ENCODE measurements at regions not wholly inside any gene's neighbourhood (a gene's known extent, or its start where the extent isn't known, plus 50 kb on each side); places are given as distances from the start of the nearest gene placed in this dataset.
"Not testable (repeated sequence)": the region's sequence is repeated elsewhere in the genome, so short reads cannot be mapped to it uniquely, and the experiment has no call there.

DNA sequence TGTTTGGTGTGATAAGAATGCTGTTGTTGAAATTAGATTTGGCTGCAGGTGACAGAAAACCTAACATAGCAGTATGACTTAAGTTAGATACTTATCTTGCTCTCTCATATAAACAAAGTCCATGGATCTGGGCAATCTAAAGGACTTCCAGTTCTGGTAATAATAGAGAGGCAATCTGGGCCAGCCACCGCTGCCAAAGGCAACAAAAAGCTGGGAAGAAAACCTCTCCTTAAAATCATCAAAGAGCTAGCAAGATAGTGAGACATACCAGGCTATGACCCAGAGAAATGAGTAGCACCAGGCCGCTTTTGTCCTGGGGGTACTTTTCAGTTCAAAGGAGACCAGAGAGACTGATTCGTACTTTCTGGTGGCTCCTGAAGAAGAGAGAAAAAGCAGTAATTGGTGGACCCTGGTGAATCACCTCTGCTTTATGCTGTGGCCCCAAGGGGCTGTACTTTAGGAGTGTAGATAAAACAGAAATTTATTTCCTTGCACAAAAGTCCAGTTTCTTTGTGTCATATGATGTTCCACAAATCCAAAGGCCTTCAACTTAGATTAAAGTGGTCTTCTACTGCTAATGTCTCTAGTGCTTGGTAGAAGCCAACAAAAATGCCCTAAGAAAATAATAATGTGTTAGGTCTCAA lies 125.4 kb downstream of the TBX19 start:
- Mint-ChIP-seq H3K4me3 (no peak overlapping the region), H3K4me1 (no peaks in the 10 kb centered on the region), H3K36me3 (ENCODE audit: low read depth) (no peaks in the 10 kb centered on the region), H3K9me3 (peaks cover 2% of the 10 kb centered on the region), H3K27ac (no peak overlapping the region), H3K27me3 (ENCODE audit: low read depth) (peaks cover 4% of the 10 kb centered on the region)
- TF ChIP-seq, protein P1, sequence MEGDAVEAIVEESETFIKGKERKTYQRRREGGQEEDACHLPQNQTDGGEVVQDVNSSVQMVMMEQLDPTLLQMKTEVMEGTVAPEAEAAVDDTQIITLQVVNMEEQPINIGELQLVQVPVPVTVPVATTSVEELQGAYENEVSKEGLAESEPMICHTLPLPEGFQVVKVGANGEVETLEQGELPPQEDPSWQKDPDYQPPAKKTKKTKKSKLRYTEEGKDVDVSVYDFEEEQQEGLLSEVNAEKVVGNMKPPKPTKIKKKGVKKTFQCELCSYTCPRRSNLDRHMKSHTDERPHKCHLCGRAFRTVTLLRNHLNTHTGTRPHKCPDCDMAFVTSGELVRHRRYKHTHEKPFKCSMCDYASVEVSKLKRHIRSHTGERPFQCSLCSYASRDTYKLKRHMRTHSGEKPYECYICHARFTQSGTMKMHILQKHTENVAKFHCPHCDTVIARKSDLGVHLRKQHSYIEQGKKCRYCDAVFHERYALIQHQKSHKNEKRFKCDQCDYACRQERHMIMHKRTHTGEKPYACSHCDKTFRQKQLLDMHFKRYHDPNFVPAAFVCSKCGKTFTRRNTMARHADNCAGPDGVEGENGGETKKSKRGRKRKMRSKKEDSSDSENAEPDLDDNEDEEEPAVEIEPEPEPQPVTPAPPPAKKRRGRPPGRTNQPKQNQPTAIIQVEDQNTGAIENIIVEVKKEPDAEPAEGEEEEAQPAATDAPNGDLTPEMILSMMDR (IDR thresholded peaks at IDR 0.05; ENCODE audit: unreplicated experiment in 3 of 3) = no peak

DNA sequence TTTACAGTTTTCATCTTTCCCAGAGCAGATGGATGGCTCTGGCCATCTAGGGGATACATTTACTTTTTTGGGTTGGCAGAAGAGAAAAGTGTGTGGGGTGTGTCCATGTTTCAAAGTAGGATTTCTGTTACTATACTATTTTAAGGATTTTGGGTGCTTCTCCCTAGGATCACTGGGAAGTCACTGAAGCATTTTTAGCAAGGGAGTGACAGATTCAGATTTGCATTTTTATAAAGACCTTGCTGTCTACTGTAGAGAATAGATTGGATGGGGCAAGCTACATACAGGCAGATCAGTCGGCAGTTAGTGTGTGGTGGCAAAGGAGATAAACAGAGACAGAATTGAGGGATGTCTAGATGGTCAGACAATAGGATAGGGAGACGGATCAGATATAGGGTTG lies 122.5 kb downstream of the TBX19 start:
- peaks cover 4% of the 10 kb centered on the region for H3K27me3 Mint-ChIP-seq (ENCODE audit: low read depth)
- no peak overlapping the region for H3K27ac Mint-ChIP-seq
- TF ChIP-seq, protein P1 (IDR thresholded peaks at IDR 0.05; ENCODE audit: unreplicated experiment in 3 of 3) = no peak
- no peak overlapping the region for H3K4me3 Mint-ChIP-seq
- peaks cover 7% of the 10 kb centered on the region for H3K4me1 Mint-ChIP-seq
- H3K36me3 Mint-ChIP-seq (ENCODE audit: low read depth) = no peaks in the 10 kb centered on the region
- H3K9me3 Mint-ChIP-seq = no peaks in the 10 kb centered on the region

DNA sequence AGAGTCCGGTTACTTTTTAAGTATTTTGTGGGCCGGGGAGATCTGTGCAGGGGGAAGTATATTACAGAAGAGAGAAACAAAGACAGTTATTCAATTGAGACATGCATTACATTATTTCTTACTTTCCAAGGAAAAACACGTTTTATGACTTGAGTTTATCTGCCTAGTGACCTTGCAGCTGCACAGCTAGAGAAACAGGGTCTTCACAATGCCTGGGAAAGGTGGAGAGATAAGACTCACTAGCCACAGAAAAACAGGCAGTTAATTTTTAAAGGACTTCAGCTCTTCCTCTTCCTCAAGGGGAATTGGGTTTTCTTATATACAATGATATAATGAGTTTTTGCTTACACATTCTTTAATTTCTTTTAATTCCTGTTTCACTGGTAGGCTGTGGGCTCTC lies 121.8 kb downstream of the TBX19 start:
- not testable (repeated sequence) for H3K27ac Mint-ChIP-seq; H3K4me1 Mint-ChIP-seq; H3K27me3 Mint-ChIP-seq (ENCODE audit: low read depth); H3K9me3 Mint-ChIP-seq; H3K36me3 Mint-ChIP-seq (ENCODE audit: low read depth); H3K4me3 Mint-ChIP-seq

GRCh38 chr1:168401341-168401740 lies 120.7 kb downstream of the TBX19 start:
- Mint-ChIP-seq H3K27me3 (ENCODE audit: low read depth) (peaks cover 9% of the 10 kb centered on the region), H3K9me3 (no peaks in the 10 kb centered on the region), H3K36me3 (ENCODE audit: low read depth) (no peaks in the 10 kb centered on the region), H3K4me3 (no peak overlapping the region), H3K27ac (no peak overlapping the region), H3K4me1 (peaks cover 7% of the 10 kb centered on the region)
- TF ChIP-seq, protein P1 (IDR thresholded peaks at IDR 0.05; ENCODE audit: unreplicated experiment in 3 of 3) = no peak

DNA sequence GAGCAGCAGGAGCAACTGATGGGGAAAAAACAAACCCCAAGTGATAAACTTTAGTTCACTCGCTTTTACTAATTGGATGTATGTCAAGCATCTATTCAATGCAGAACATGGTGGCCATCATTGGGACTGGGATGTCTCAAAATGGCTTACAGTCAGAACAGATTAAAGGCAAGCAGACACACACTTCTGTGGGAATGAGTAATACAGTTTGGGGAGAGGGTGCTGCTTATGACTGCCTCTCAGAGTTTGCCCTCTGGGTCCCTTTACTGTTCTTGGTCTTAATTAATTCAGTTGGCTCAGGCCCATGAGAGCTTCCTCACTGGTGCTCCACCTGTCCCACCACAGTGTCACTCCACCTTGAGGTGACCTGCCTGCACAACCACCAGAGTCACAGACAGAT lies 119.5 kb downstream of the TBX19 start:
- peaks cover 7% of the 10 kb centered on the region for H3K4me1 Mint-ChIP-seq
- no peaks in the 10 kb centered on the region for H3K9me3 Mint-ChIP-seq
- TF ChIP-seq, protein P1 (IDR thresholded peaks at IDR 0.05; ENCODE audit: unreplicated experiment in 3 of 3) = no peak
- H3K27me3 Mint-ChIP-seq (ENCODE audit: low read depth) = peaks cover 9% of the 10 kb centered on the region
- no peak overlapping the region for H3K4me3 Mint-ChIP-seq
- no peaks in the 10 kb centered on the region for H3K36me3 Mint-ChIP-seq (ENCODE audit: low read depth)
- no peak overlapping the region for H3K27ac Mint-ChIP-seq

GRCh38 chr1:168397806-168398205 lies 117.1 kb downstream of the TBX19 start:
- Mint-ChIP-seq H3K4me3 (no peak overlapping the region), H3K27ac (no peak overlapping the region), H3K4me1 (peaks cover 7% of the 10 kb centered on the region), H3K36me3 (ENCODE audit: low read depth) (no peaks in the 10 kb centered on the region), H3K27me3 (ENCODE audit: low read depth) (peaks cover 9% of the 10 kb centered on the region), H3K9me3 (no peaks in the 10 kb centered on the region)
- TF ChIP-seq, protein P1 (IDR thresholded peaks at IDR 0.05; ENCODE audit: unreplicated experiment in 3 of 3) = no peak

Measured in nephron (organoid).